Nephron progenitor cell (in vitro differentiated cells): ENCODE measurements at regions not wholly inside any gene's neighbourhood (a gene's known extent, or its start where the extent isn't known, plus 50 kb on each side); places are given as distances from the start of the nearest gene placed in this dataset.

Experiments used
- DNase-seq: peaks from one replicate; pipeline ENCODE4 v3.0.0; 2021
- H3K27ac Mint-ChIP-seq: 2 replicates; pipeline ENCODE4 v1.8.0; 2021; ENCODE audit warnings: mild to moderate bottlenecking, moderate library complexity, mixed read lengths
- H3K27me3 Mint-ChIP-seq: 2 replicates; pipeline ENCODE4 v1.8.0; 2021; ENCODE audit warnings: mild to moderate bottlenecking, low read depth, mixed read lengths; ENCODE audit not compliant: poor library complexity
- H3K36me3 Mint-ChIP-seq: 2 replicates; pipeline ENCODE4 v1.8.0; 2021; ENCODE audit warnings: low read depth, mixed read lengths
- H3K4me1 Mint-ChIP-seq: 2 replicates; pipeline ENCODE4 v1.8.0; 2021; ENCODE audit warnings: mixed read lengths
- H3K4me3 Mint-ChIP-seq: 2 replicates; pipeline ENCODE4 v1.8.0; 2021; ENCODE audit warnings: mild to moderate bottlenecking, moderate library complexity, mixed read lengths
- H3K9me3 Mint-ChIP-seq: 2 replicates; pipeline ENCODE4 v1.8.0; 2021; ENCODE audit warnings: mild to moderate bottlenecking, moderate library complexity, mixed read lengths
- CTCF ChIP-seq: fragments of 200-600 bp; sonication (generic); IDR thresholded peaks from 2 replicates; pipeline ENCODE4 v1.5.0; 2021; ENCODE audit warnings: antibody characterized with exemption

GRCh38 chr7:51477819-51478218, 161.2 kb upstream of the COBL start:
- no peak for DNase-seq
- Mint-ChIP-seq H3K9me3 (no peaks in the 10 kb centered on the region), H3K4me3 (no peak overlapping the region), H3K36me3 (no peaks in the 10 kb centered on the region), H3K4me1 (peaks cover 10% of the 10 kb centered on the region), H3K27ac (no peak overlapping the region), H3K27me3 (peaks cover 7% of the 10 kb centered on the region)
- TF ChIP-seq CTCF = no peak

GRCh38 chr7:51477323-51477722, 160.7 kb upstream of the COBL start:
- Mint-ChIP-seq H3K27ac (no peak overlapping the region), H3K4me3 (no peak overlapping the region), H3K36me3 (no peaks in the 10 kb centered on the region), H3K4me1 (peaks cover 14% of the 10 kb centered on the region), H3K27me3 (peaks cover 12% of the 10 kb centered on the region), H3K9me3 (no peaks in the 10 kb centered on the region)
- DNase-seq = no peak
- no peak for TF ChIP-seq CTCF

DNA sequence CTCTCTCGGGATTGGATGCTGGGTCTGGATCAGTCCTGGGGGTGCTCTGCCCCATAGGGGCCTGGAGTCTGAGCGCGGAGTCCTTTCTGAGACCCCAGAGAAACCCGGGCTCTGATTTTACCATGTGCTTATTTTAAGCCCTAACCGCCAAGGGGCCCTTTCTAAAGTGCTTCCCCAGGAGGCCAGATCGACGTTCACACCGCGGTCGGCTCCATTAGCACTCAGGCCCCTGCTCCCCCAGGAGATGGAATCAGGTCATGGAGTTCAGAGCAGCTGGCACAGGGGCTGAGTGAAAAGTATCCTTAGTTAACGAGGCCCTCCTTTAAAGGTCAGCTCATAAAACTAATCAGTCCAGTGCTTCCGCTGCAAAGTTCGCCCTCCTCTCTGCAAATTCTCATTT, 159.4 kb upstream of the COBL start:
- no peak for DNase-seq
- no peak for TF ChIP-seq CTCF

GRCh38 chr7:51472873-51473272, 156.3 kb upstream of the COBL start:
- H3K36me3 Mint-ChIP-seq = no peaks in the 10 kb centered on the region
- no peaks in the 10 kb centered on the region for H3K9me3 Mint-ChIP-seq
- H3K4me1 Mint-ChIP-seq = peaks cover 29% of the 10 kb centered on the region
- no peak overlapping the region for H3K27ac Mint-ChIP-seq
- no peak overlapping the region for H3K4me3 Mint-ChIP-seq
- DNase-seq = no peak
- TF ChIP-seq CTCF = no peak
- peaks cover 37% of the 10 kb centered on the region for H3K27me3 Mint-ChIP-seq

More for the DNA sequence above, 159.4 kb upstream of the COBL start:
- Mint-ChIP-seq H3K36me3 (no peaks in the 10 kb centered on the region), H3K27ac (peak overlapping the region; percentile 89), H3K4me1 (peaks cover 27% of the 10 kb centered on the region), H3K9me3 (no peaks in the 10 kb centered on the region), H3K4me3 (no peak overlapping the region), H3K27me3 (peaks cover 25% of the 10 kb centered on the region)

GRCh38 chr7:51471981-51472296, 155.3 kb upstream of the COBL start:
- H3K4me1 Mint-ChIP-seq = peaks cover 29% of the 10 kb centered on the region
- peaks cover 40% of the 10 kb centered on the region for H3K27me3 Mint-ChIP-seq
- no peaks in the 10 kb centered on the region for H3K9me3 Mint-ChIP-seq
- H3K36me3 Mint-ChIP-seq = no peaks in the 10 kb centered on the region
- H3K4me3 Mint-ChIP-seq = peak overlapping the region; percentile 74
- H3K27ac Mint-ChIP-seq = no peak overlapping the region
- no peak for TF ChIP-seq CTCF
- DNase-seq = peak; percentile 37

DNA sequence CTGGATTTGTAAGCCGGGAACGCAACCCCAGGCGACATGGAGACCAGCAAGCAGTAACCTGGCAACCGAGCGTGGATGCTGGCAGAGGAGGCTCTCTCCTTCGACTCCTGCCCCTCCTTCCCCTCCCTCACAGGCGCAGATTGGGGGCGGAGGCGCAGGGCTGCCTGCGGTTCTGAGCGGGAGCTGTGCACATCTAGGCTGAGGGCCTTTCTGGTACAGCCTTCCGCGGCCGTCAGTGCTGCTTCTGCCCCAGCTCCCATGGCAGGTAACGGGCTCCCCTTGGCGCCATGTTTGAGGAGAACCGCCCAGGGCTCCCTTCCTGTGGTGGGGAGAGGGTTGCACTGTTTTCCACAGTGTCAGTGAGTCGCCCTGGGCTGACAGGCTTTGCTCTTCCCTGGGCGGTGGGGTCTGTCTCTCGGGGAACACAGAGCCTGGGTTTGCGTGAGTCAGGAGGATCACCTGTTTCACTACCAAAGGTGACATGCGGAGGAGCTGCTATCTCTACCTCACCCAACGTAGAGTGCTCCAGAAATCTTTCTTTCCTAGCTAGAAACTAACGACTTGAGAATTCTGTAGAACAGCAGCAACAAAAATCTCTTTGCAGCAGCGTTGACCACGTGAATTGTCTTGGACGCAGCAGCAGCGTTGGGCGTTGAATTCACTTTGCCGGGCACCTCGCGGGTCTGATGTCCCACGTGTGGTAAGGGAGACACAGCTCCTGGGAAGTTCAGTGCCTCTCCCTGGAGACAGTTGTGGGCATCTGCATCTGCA, 154.8 kb upstream of the COBL start:
- H3K4me1 Mint-ChIP-seq = peaks cover 27% of the 10 kb centered on the region
- no peak overlapping the region for H3K27ac Mint-ChIP-seq
- no peaks in the 10 kb centered on the region for H3K9me3 Mint-ChIP-seq
- TF ChIP-seq CTCF = no peak
- H3K36me3 Mint-ChIP-seq = no peaks in the 10 kb centered on the region
- peak overlapping the region; percentile 74 for H3K4me3 Mint-ChIP-seq
- H3K27me3 Mint-ChIP-seq = peaks cover 40% of the 10 kb centered on the region
- peak; percentile 45 for DNase-seq
